Activated T-helper 2 cell treated with anti-CD3 and anti-CD28 coated beads, Interferon-gamma antibody, Interleukin-2, Interleukin-4, amounts not matched to agents 10 μg/mL and 5 μg/mL and 100 μg/mL, durations not matched to agents 14 hours and 24 hours and 36 hours (primary cell): ENCODE measurements at regions not wholly inside any gene's neighbourhood (a gene's known extent, or its start where the extent isn't known, plus 50 kb on each side); places are given as distances from the start of the nearest gene placed in this dataset.

ENCODE experiments used
- DNase-seq: peaks from one replicate; pipeline ENCODE4 v3.0.0; 2021; ENCODE audit warnings: low spot score
- H3K27ac Mint-ChIP-seq: one replicate; pipeline ENCODE4 v1.8.0; 2021; ENCODE audit warnings: mixed read lengths
- H3K27me3 Mint-ChIP-seq: one replicate; pipeline ENCODE4 v1.8.0; 2021; ENCODE audit warnings: low read depth, mixed read lengths
- H3K36me3 Mint-ChIP-seq: one replicate; pipeline ENCODE4 v1.8.0; 2021; ENCODE audit warnings: low read depth, mixed read lengths
- H3K4me1 Mint-ChIP-seq: one replicate; pipeline ENCODE4 v1.8.0; 2021; ENCODE audit warnings: low read depth, mixed read lengths
- H3K4me3 Mint-ChIP-seq: one replicate; pipeline ENCODE4 v1.8.0; 2021; ENCODE audit warnings: low read depth, mild to moderate bottlenecking, moderate library complexity, mixed read lengths
- H3K9me3 Mint-ChIP-seq: one replicate; pipeline ENCODE4 v1.8.0; 2021; ENCODE audit warnings: mixed read lengths
- intact Hi-C: fragments of 100-400 bp; cut with micrococcal nuclease; formaldehyde crosslinking; loops from one replicate; pipeline ENCODE4 v1.15.1; 2023

GRCh38 chr3:167125612-167126407 is 254.3 kb downstream of the ZBBX start:
- no peak overlapping the region for H3K27ac Mint-ChIP-seq
- H3K4me1 Mint-ChIP-seq: no peaks in the 10 kb centered on the region
- no peaks in the 10 kb centered on the region for H3K27me3 Mint-ChIP-seq
- no peaks in the 10 kb centered on the region for H3K36me3 Mint-ChIP-seq
- H3K9me3 Mint-ChIP-seq: peaks cover 12% of the 10 kb centered on the region
- no peak for DNase-seq
- no peak overlapping the region for H3K4me3 Mint-ChIP-seq
- intact Hi-C loops: no loop called here

GRCh38 chr3:167120828-167121227 is 259.3 kb downstream of the ZBBX start:
- peaks cover 4% of the 10 kb centered on the region for H3K9me3 Mint-ChIP-seq
- H3K36me3 Mint-ChIP-seq: no peaks in the 10 kb centered on the region
- H3K27me3 Mint-ChIP-seq: no peaks in the 10 kb centered on the region
- no peaks in the 10 kb centered on the region for H3K4me1 Mint-ChIP-seq
- DNase-seq: no peak
- intact Hi-C loops: no loop called here
- no peak overlapping the region for H3K27ac Mint-ChIP-seq
- H3K4me3 Mint-ChIP-seq: no peak overlapping the region

- H3K36me3 Mint-ChIP-seq: no peaks in the 10 kb centered on the region
- H3K9me3 Mint-ChIP-seq: peaks cover 4% of the 10 kb centered on the region
- intact Hi-C loops: no loop called here
- no peak overlapping the region for H3K27ac Mint-ChIP-seq
- H3K27me3 Mint-ChIP-seq: no peaks in the 10 kb centered on the region
- no peak overlapping the region for H3K4me3 Mint-ChIP-seq
- DNase-seq: no peak
- no peaks in the 10 kb centered on the region for H3K4me1 Mint-ChIP-seq
Measured at GRCh38 chr3:167116120-167116922, 263.8 kb downstream of the ZBBX start.

GRCh38 chr3:167115331-167115934 is 264.7 kb downstream of the ZBBX start:
- no peak overlapping the region for H3K27ac Mint-ChIP-seq
- intact Hi-C loops: no loop called here
- peaks cover 4% of the 10 kb centered on the region for H3K9me3 Mint-ChIP-seq

GRCh38 chr3:167114619-167115018 is 265.5 kb downstream of the ZBBX start:
- Mint-ChIP-seq H3K9me3 (peaks cover 4% of the 10 kb centered on the region), H3K4me1 (no peaks in the 10 kb centered on the region), H3K36me3 (no peaks in the 10 kb centered on the region), H3K27ac (no peak overlapping the region), H3K4me3 (no peak overlapping the region), H3K27me3 (no peaks in the 10 kb centered on the region)
- intact Hi-C loops: no loop called here
- no peak for DNase-seq

More at GRCh38 chr3:167115331-167115934, 264.7 kb downstream of the ZBBX start:
- H3K4me1 Mint-ChIP-seq: no peaks in the 10 kb centered on the region
- no peak for DNase-seq
- no peak overlapping the region for H3K4me3 Mint-ChIP-seq
- no peaks in the 10 kb centered on the region for H3K27me3 Mint-ChIP-seq
- H3K36me3 Mint-ChIP-seq: no peaks in the 10 kb centered on the region

- Mint-ChIP-seq H3K27ac (no peak overlapping the region), H3K4me3 (no peak overlapping the region), H3K9me3 (peaks cover 4% of the 10 kb centered on the region), H3K4me1 (no peaks in the 10 kb centered on the region), H3K27me3 (no peaks in the 10 kb centered on the region), H3K36me3 (no peaks in the 10 kb centered on the region)
- no peak for DNase-seq
- intact Hi-C loops: no loop called here
Measured at GRCh38 chr3:167113035-167113830, 266.9 kb downstream of the ZBBX start.

- Mint-ChIP-seq H3K27me3 (no peaks in the 10 kb centered on the region), H3K9me3 (no peaks in the 10 kb centered on the region), H3K36me3 (no peaks in the 10 kb centered on the region), H3K4me3 (no peak overlapping the region), H3K27ac (no peak overlapping the region), H3K4me1 (no peaks in the 10 kb centered on the region)
- intact Hi-C loops: no loop called here
- no peak for DNase-seq
Measured at GRCh38 chr3:167110901-167111300, 269.2 kb downstream of the ZBBX start.

GRCh38 chr3:167109746-167110145 is 270.4 kb downstream of the ZBBX start:
- Mint-ChIP-seq H3K27me3 (no peaks in the 10 kb centered on the region), H3K4me1 (no peaks in the 10 kb centered on the region), H3K4me3 (no peak overlapping the region), H3K27ac (no peak overlapping the region), H3K36me3 (no peaks in the 10 kb centered on the region), H3K9me3 (no peaks in the 10 kb centered on the region)
- DNase-seq: no peak
- intact Hi-C loops: no loop called here

- no peaks in the 10 kb centered on the region for H3K9me3 Mint-ChIP-seq
- H3K27me3 Mint-ChIP-seq: no peaks in the 10 kb centered on the region
- intact Hi-C loops: no loop called here
- H3K27ac Mint-ChIP-seq: no peak overlapping the region
- no peaks in the 10 kb centered on the region for H3K36me3 Mint-ChIP-seq
- H3K4me3 Mint-ChIP-seq: no peak overlapping the region
- no peaks in the 10 kb centered on the region for H3K4me1 Mint-ChIP-seq
- no peak for DNase-seq
Measured at GRCh38 chr3:167106456-167106855, 273.6 kb downstream of the ZBBX start.

GRCh38 chr3:167102071-167102470 is 278.0 kb downstream of the ZBBX start:
- H3K36me3 Mint-ChIP-seq: no peaks in the 10 kb centered on the region
- intact Hi-C loops: no loop called here
- H3K27me3 Mint-ChIP-seq: no peaks in the 10 kb centered on the region
- no peak for DNase-seq
- H3K4me3 Mint-ChIP-seq: no peak overlapping the region
- H3K27ac Mint-ChIP-seq: no peak overlapping the region
- no peaks in the 10 kb centered on the region for H3K9me3 Mint-ChIP-seq
- H3K4me1 Mint-ChIP-seq: no peaks in the 10 kb centered on the region

GRCh38 chr3:167100651-167101050 is 279.4 kb downstream of the ZBBX start:
- Mint-ChIP-seq H3K4me1 (no peaks in the 10 kb centered on the region), H3K4me3 (no peak overlapping the region), H3K27ac (no peak overlapping the region), H3K9me3 (no peaks in the 10 kb centered on the region), H3K27me3 (no peaks in the 10 kb centered on the region), H3K36me3 (no peaks in the 10 kb centered on the region)
- no peak for DNase-seq
- intact Hi-C loops: no loop called here

- intact Hi-C loops: no loop called here
- H3K4me1 Mint-ChIP-seq: no peaks in the 10 kb centered on the region
Measured at GRCh38 chr3:167100200-167100599, 279.9 kb downstream of the ZBBX start.

More at GRCh38 chr3:167100200-167100599, 279.9 kb downstream of the ZBBX start:
- Mint-ChIP-seq H3K27ac (no peak overlapping the region), H3K27me3 (no peaks in the 10 kb centered on the region), H3K36me3 (no peaks in the 10 kb centered on the region), H3K4me3 (no peak overlapping the region), H3K9me3 (no peaks in the 10 kb centered on the region)
- no peak for DNase-seq
